B cell (primary cell): ENCODE measurements at regions not wholly inside any gene's neighbourhood (a gene's known extent, or its start where the extent isn't known, plus 50 kb on each side); places are given as distances from the start of the nearest gene placed in this dataset.

Source experiments
- EZH2 ChIP-seq: IDR thresholded peaks from 2 replicates; pipeline ENCODE4 v1.6.1; 2012; ENCODE audit warnings: borderline replicate concordance, low read depth, mild to moderate bottlenecking, moderate library complexity, low read length; ENCODE audit not compliant: insufficient read depth, poor library complexity, severe bottlenecking
- TF ChIP-seq, protein P1 (sequence below): fragments of 200-600 bp; IDR thresholded peaks from one replicate; pipeline ENCODE4 v1.8.0; 2022; ENCODE audit warnings: antibody characterized with exemption, mild to moderate bottlenecking

DNA sequence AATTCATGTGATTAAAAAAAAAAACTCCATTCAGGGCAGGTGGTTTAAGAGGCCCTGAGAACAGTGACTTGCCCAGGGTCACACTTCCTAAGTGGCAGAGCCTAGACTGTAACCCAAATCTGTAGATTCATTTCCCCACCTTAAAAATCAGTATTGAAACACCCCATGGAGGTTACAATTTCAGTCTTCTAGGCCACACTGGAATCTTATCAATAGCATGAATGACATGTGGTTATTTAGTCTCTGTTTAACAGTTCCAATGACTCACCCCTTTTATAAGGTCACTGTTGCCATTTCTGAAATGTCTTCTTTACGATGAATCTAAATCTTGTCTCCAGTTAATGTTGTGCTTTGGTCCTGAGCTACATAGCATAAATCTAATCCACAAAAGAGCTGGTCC lies 262.3 kb upstream of the GRIP1 start:
- TF ChIP-seq, protein P1, sequence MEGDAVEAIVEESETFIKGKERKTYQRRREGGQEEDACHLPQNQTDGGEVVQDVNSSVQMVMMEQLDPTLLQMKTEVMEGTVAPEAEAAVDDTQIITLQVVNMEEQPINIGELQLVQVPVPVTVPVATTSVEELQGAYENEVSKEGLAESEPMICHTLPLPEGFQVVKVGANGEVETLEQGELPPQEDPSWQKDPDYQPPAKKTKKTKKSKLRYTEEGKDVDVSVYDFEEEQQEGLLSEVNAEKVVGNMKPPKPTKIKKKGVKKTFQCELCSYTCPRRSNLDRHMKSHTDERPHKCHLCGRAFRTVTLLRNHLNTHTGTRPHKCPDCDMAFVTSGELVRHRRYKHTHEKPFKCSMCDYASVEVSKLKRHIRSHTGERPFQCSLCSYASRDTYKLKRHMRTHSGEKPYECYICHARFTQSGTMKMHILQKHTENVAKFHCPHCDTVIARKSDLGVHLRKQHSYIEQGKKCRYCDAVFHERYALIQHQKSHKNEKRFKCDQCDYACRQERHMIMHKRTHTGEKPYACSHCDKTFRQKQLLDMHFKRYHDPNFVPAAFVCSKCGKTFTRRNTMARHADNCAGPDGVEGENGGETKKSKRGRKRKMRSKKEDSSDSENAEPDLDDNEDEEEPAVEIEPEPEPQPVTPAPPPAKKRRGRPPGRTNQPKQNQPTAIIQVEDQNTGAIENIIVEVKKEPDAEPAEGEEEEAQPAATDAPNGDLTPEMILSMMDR, result no peak
- no peak for TF ChIP-seq EZH2
